ENCODE measurements at regions not wholly inside any gene's neighbourhood (a gene's known extent, or its start where the extent isn't known, plus 50 kb on each side); places are given as distances from the start of the nearest gene placed in this dataset.

- Histone ChIP-seq H3F3A (replicated peaks; ENCODE audit: insufficient read depth) (no peaks in the 10 kb centered on the region), H3K27me3 (ENCODE audit: insufficient read depth) (peaks cover 6% of the 10 kb centered on the region), H3K9ac (no peak overlapping the region), H3K4me3 (ENCODE audit: low read depth in 2 of 2, low read length in 1 of 2) (no peak overlapping the region), H3K79me2 (ENCODE audit: insufficient read depth) (no peaks in the 10 kb centered on the region), H3K9me3 (no peaks in the 10 kb centered on the region), H3K36me3 (replicated peaks in 1 of 2; ENCODE audit: control insufficient read depth in 1 of 2, insufficient read depth in 2 of 2, low read length in 1 of 2) (no peaks in the 10 kb centered on the region), H4K20me1 (ENCODE audit: insufficient read depth) (no peaks in the 10 kb centered on the region), H3K4me2 (no peak overlapping the region), H2AFZ (ENCODE audit: low read depth) (no peak overlapping the region), H3K9me2 (no peaks in the 10 kb centered on the region), H3K27ac (ENCODE audit: low read depth in 2 of 2, low read length in 1 of 2) (no peak overlapping the region), H3K4me1 (ENCODE audit: control insufficient read depth in 1 of 2, insufficient read depth in 2 of 2, low read depth in 1 of 2, low read length in 1 of 2) (no peaks in the 10 kb centered on the region)
- DNase-seq, result no peak
- TF ChIP-seq CTCF (IDR thresholded peaks at IDR 0.05) (no peak), EZH2phosphoT487 (IDR thresholded peaks at IDR 0.05; ENCODE audit: borderline replicate concordance, low read depth) (no peak), NFIC (IDR thresholded peaks at IDR 0.05; ENCODE audit: borderline replicate concordance) (no peak), GATA2 (CRISPR knock-in tag; IDR thresholded peaks at IDR 0.05) (no peak), MXI1 (IDR thresholded peaks at IDR 0.05; ENCODE audit: low read depth, low read length) (no peak), SIN3A (IDR thresholded peaks at IDR 0.05; ENCODE audit: borderline replicate concordance, low read depth, low read length) (no peak), RXRA (IDR thresholded peaks at IDR 0.05; ENCODE audit: borderline replicate concordance, low read depth) (no peak)
- ChIA-PET CTCF (no interaction called here), POLR2A (no interaction called here)
- 21% methylated on average over 1 of the region's 1 CpG for WGBS (ENCODE audit: low lambda C conversion rate)
Observed at GRCh38 chr5:131022811-131023497, 142.1 kb downstream of the HINT1 start.

GRCh38 chr5:131021646-131022045 lies 143.4 kb downstream of the HINT1 start:
- H3K9ac ChIP-seq, result no peak overlapping the region
- H3K36me3 ChIP-seq (replicated peaks in 1 of 2; ENCODE audit: control insufficient read depth in 1 of 2, insufficient read depth in 2 of 2, low read length in 1 of 2), result no peaks in the 10 kb centered on the region
- H3K9me3 ChIP-seq, result no peaks in the 10 kb centered on the region
- H3K4me1 ChIP-seq (ENCODE audit: control insufficient read depth in 1 of 2, insufficient read depth in 2 of 2, low read depth in 1 of 2, low read length in 1 of 2), result no peaks in the 10 kb centered on the region
- no peaks in the 10 kb centered on the region for H3K79me2 ChIP-seq (ENCODE audit: insufficient read depth)
- H4K20me1 ChIP-seq (ENCODE audit: insufficient read depth), result no peaks in the 10 kb centered on the region
- no peak for DNase-seq
- H3K4me2 ChIP-seq, result no peak overlapping the region
- H3K9me2 ChIP-seq, result no peaks in the 10 kb centered on the region
- ChIA-PET POLR2A (no interaction called here), CTCF (no interaction called here)
- WGBS (ENCODE audit: low lambda C conversion rate), result 24% methylated on average over 2 of the region's 2 CpGs
- no peak overlapping the region for H3K27ac ChIP-seq (ENCODE audit: low read depth in 2 of 2, low read length in 1 of 2)
- no peak overlapping the region for H2AFZ ChIP-seq (ENCODE audit: low read depth)
- H3K27me3 ChIP-seq (ENCODE audit: insufficient read depth), result peaks cover 6% of the 10 kb centered on the region
- H3K4me3 ChIP-seq (ENCODE audit: low read depth in 2 of 2, low read length in 1 of 2), result no peak overlapping the region
- TF ChIP-seq EZH2phosphoT487 (IDR thresholded peaks at IDR 0.05; ENCODE audit: borderline replicate concordance, low read depth) (no peak), POLR2AphosphoS5 (IDR thresholded peaks at IDR 0.05; ENCODE audit: low read depth, low read length) (no peak), TCF12 (IDR thresholded peaks at IDR 0.05) (no peak), ELF1 (IDR thresholded peaks at IDR 0.05) (no peak), ZBTB33 (IDR thresholded peaks at IDR 0.05; ENCODE audit: borderline replicate concordance, low read depth) (no peak), GABPA (IDR thresholded peaks at IDR 0.05; ENCODE audit: low read depth) (no peak), FOXM1 (IDR thresholded peaks at IDR 0.05; ENCODE audit: low read depth) (no peak), MAX (IDR thresholded peaks at IDR 0.05; ENCODE audit: low read depth) (no peak), REST (IDR thresholded peaks at IDR 0.05; ENCODE audit: low read depth, low read length) (no peak), NRF1 (IDR thresholded peaks at IDR 0.05; ENCODE audit: low read depth, low read length) (no peak)
- no peaks in the 10 kb centered on the region for H3F3A ChIP-seq (replicated peaks; ENCODE audit: insufficient read depth)
